ENCODE measurements at regions not wholly inside any gene's neighbourhood (a gene's known extent, or its start where the extent isn't known, plus 50 kb on each side); places are given as distances from the start of the nearest gene placed in this dataset.

- in situ Hi-C loops (cut with MboI; ENCODE audit: low pct_unique_long_range_greater_than_20kb, low sequenced_read_pairs, unreplicated experiment): no loop called here
- no peak for DNase-seq (ENCODE audit: low spot score)
- no peak for TF ChIP-seq CTCF (IDR thresholded peaks at IDR 0.05; ENCODE audit: extremely low read depth, insufficient read depth, missing control alignments)
Observed at GRCh38 chr13:33426131-33426530, 140.6 kb upstream of the STARD13 start.

GRCh38 chr13:33433316-33433715 is 147.8 kb upstream of the STARD13 start:
- in situ Hi-C loops (cut with MboI; ENCODE audit: low pct_unique_long_range_greater_than_20kb, low sequenced_read_pairs, unreplicated experiment): no loop called here
- no peak for TF ChIP-seq CTCF (IDR thresholded peaks at IDR 0.05; ENCODE audit: extremely low read depth, insufficient read depth, missing control alignments)
- no peak for DNase-seq (ENCODE audit: low spot score)

- TF ChIP-seq CTCF (IDR thresholded peaks at IDR 0.05; ENCODE audit: extremely low read depth, insufficient read depth, missing control alignments): no peak
- no peak for DNase-seq (ENCODE audit: low spot score)
- in situ Hi-C loops (cut with MboI; ENCODE audit: low pct_unique_long_range_greater_than_20kb, low sequenced_read_pairs, unreplicated experiment): no loop called here
Observed at GRCh38 chr13:33434676-33435075, 149.1 kb upstream of the STARD13 start.

- no peak for TF ChIP-seq CTCF (IDR thresholded peaks at IDR 0.05; ENCODE audit: extremely low read depth, insufficient read depth, missing control alignments)
- DNase-seq (ENCODE audit: low spot score): no peak
- in situ Hi-C loops (cut with MboI; ENCODE audit: low pct_unique_long_range_greater_than_20kb, low sequenced_read_pairs, unreplicated experiment): no loop called here
Observed at GRCh38 chr13:33435207-33435606, 149.7 kb upstream of the STARD13 start.

- no peak for DNase-seq (ENCODE audit: low spot score)
- no peak for TF ChIP-seq CTCF (IDR thresholded peaks at IDR 0.05; ENCODE audit: extremely low read depth, insufficient read depth, missing control alignments)
- in situ Hi-C loops (cut with MboI; ENCODE audit: low pct_unique_long_range_greater_than_20kb, low sequenced_read_pairs, unreplicated experiment): no loop called here
Observed at GRCh38 chr13:33438918-33439317, 153.4 kb upstream of the STARD13 start.

GRCh38 chr13:33441015-33441414 is 155.5 kb upstream of the STARD13 start:
- no peak for TF ChIP-seq CTCF (IDR thresholded peaks at IDR 0.05; ENCODE audit: extremely low read depth, insufficient read depth, missing control alignments)
- DNase-seq (ENCODE audit: low spot score): no peak
- in situ Hi-C loops (cut with MboI; ENCODE audit: low pct_unique_long_range_greater_than_20kb, low sequenced_read_pairs, unreplicated experiment): no loop called here

GRCh38 chr13:33445024-33445423 is 159.5 kb upstream of the STARD13 start:
- in situ Hi-C loops (cut with MboI; ENCODE audit: low pct_unique_long_range_greater_than_20kb, low sequenced_read_pairs, unreplicated experiment): no loop called here
- TF ChIP-seq CTCF (IDR thresholded peaks at IDR 0.05; ENCODE audit: extremely low read depth, insufficient read depth, missing control alignments): no peak
- DNase-seq (ENCODE audit: low spot score): no peak
